Esophagus muscularis mucosa (tissue), 3 donors: ENCODE measurements at regions not wholly inside any gene's neighbourhood (a gene's known extent, or its start where the extent isn't known, plus 50 kb on each side); places are given as distances from the start of the nearest gene placed in this dataset.

Experiments
- POLR2A ChIP-seq: fragments of 450-650 bp; IDR thresholded peaks from one replicate; pipeline ENCODE4 v1.6.1; 2017; ENCODE audit warnings: antibody characterized with exemption, moderate library complexity, mild to moderate bottlenecking, low read depth
- TF ChIP-seq, protein P1 (sequence below), 3 experiments: fragments of 200-600 bp in 2 of 3; fragments of 450-650 bp in 1 of 3; sonication (generic) in 2 of 3; IDR thresholded peaks; one replicate each; pipeline ENCODE4 v1.5.1; 2017 to 2019; ENCODE audit warnings: antibody characterized with exemption in 3 of 3, mild to moderate bottlenecking in 2 of 3, moderate library complexity in 1 of 3

- TF ChIP-seq POLR2A, result no peak
- TF ChIP-seq, protein P1, sequence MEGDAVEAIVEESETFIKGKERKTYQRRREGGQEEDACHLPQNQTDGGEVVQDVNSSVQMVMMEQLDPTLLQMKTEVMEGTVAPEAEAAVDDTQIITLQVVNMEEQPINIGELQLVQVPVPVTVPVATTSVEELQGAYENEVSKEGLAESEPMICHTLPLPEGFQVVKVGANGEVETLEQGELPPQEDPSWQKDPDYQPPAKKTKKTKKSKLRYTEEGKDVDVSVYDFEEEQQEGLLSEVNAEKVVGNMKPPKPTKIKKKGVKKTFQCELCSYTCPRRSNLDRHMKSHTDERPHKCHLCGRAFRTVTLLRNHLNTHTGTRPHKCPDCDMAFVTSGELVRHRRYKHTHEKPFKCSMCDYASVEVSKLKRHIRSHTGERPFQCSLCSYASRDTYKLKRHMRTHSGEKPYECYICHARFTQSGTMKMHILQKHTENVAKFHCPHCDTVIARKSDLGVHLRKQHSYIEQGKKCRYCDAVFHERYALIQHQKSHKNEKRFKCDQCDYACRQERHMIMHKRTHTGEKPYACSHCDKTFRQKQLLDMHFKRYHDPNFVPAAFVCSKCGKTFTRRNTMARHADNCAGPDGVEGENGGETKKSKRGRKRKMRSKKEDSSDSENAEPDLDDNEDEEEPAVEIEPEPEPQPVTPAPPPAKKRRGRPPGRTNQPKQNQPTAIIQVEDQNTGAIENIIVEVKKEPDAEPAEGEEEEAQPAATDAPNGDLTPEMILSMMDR (IDR thresholded peaks at IDR 0.05), result no peak
Observed at GRCh38 chrX:114272096-114272686, 311.7 kb upstream of the HTR2C start.
